DMS79 (cell line): ENCODE measurements at regions not wholly inside any gene's neighbourhood (a gene's known extent, or its start where the extent isn't known, plus 50 kb on each side); places are given as distances from the start of the nearest gene placed in this dataset.
"Not testable (repeated sequence)": the region's sequence is repeated elsewhere in the genome, so short reads cannot be mapped to it uniquely, and the experiment has no call there.

Source experiments
- DNase-seq: peaks from one replicate; lab custom pipeline; 2025; lab: John Stamatoyannopoulos, UW

GRCh38 chr10:31686599-31686998, 242.0 kb downstream of the ARHGAP12 start:
- no peak for DNase-seq

- no peak for DNase-seq
These were observed 244.9 kb downstream of the ARHGAP12 start for GRCh38 chr10:31683682-31684081.

- no peak for DNase-seq
These were observed 248.7 kb downstream of the ARHGAP12 start for GRCh38 chr10:31679936-31680335.

GRCh38 chr10:31678575-31679516, 249.8 kb downstream of the ARHGAP12 start:
- DNase-seq, result no peak

GRCh38 chr10:31678139-31678536, 250.5 kb downstream of the ARHGAP12 start:
- no peak for DNase-seq

- no peak for DNase-seq
These were observed 251.2 kb downstream of the ARHGAP12 start for GRCh38 chr10:31677195-31678138.

GRCh38 chr10:31675726-31676125, 252.9 kb downstream of the ARHGAP12 start:
- DNase-seq, result no peak

- DNase-seq, result no peak
These were observed 259.3 kb downstream of the ARHGAP12 start for GRCh38 chr10:31669357-31669756.

- no peak for DNase-seq
These were observed 260.3 kb downstream of the ARHGAP12 start for GRCh38 chr10:31668326-31668725.

- not testable (repeated sequence) for DNase-seq
These were observed 262.8 kb downstream of the ARHGAP12 start for GRCh38 chr10:31665764-31666279.

- no peak for DNase-seq
These were observed 263.8 kb downstream of the ARHGAP12 start for GRCh38 chr10:31664803-31665202.

- not testable (repeated sequence) for DNase-seq
These were observed 264.6 kb downstream of the ARHGAP12 start for GRCh38 chr10:31664071-31664470.

- no peak for DNase-seq
These were observed 268.3 kb downstream of the ARHGAP12 start for GRCh38 chr10:31660300-31660699.

- no peak for DNase-seq
These were observed 269.0 kb downstream of the ARHGAP12 start for GRCh38 chr10:31659665-31660064.

GRCh38 chr10:31657434-31657872, 271.2 kb downstream of the ARHGAP12 start:
- no peak for DNase-seq

GRCh38 chr10:31656851-31657433, 271.7 kb downstream of the ARHGAP12 start:
- DNase-seq, result no peak

- no peak for DNase-seq
These were observed 276.6 kb downstream of the ARHGAP12 start for GRCh38 chr10:31652038-31652437.

GRCh38 chr10:31650010-31650409, 278.6 kb downstream of the ARHGAP12 start:
- DNase-seq, result no peak

GRCh38 chr10:31648966-31649365, 279.7 kb downstream of the ARHGAP12 start:
- DNase-seq, result no peak

- no peak for DNase-seq
These were observed 280.8 kb downstream of the ARHGAP12 start for GRCh38 chr10:31647861-31648260.

GRCh38 chr10:31646519-31646918, 282.1 kb downstream of the ARHGAP12 start:
- no peak for DNase-seq

- no peak for DNase-seq
These were observed 282.8 kb downstream of the ARHGAP12 start for GRCh38 chr10:31645786-31646185.
